ENCODE measurements at regions not wholly inside any gene's neighbourhood (a gene's known extent, or its start where the extent isn't known, plus 50 kb on each side); places are given as distances from the start of the nearest gene placed in this dataset.

DNA sequence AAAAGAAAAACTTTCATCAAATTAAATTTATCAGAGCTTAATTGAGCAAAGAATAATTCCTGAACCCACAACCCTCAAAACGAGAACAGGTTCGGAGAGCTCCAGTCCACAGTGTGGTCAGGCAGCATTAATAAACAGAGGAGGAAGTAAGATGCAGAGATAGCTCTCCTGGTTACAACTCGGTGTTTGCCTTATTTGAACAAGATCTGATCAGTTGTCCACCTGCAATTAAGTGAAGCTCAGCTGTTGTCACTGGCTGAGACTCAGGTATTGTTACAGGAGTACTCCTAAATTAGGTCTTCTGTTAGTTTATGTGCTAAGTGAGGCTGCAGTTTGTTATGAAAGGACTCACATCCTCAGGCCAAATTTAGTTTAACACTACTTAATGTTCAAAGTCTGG lies 451.4 kb upstream of the PDE3A start:
- Histone ChIP-seq H4K5ac (ENCODE audit: low read depth, low read length) (no peak overlapping the region), H3K27ac (ENCODE audit: insufficient read depth, low read length) (no peak overlapping the region), H2BK15ac (ENCODE audit: low read depth, low read length) (no peak overlapping the region), H3K14ac (replicated peaks; ENCODE audit: low read depth, low read length) (no peak overlapping the region), H3K18ac (ENCODE audit: low read depth, low read length) (peak overlapping the region; percentile 48; the same call in 1 of the 2 replicates), H4K8ac (ENCODE audit: low read depth in 2 of 2, low read length in 2 of 2) (no peak overlapping the region), H3K79me1 (ENCODE audit: low read depth in 1 of 2, low read length in 2 of 2) (no peaks in the 10 kb centered on the region), H2AFZ (replicated peaks; ENCODE audit: low read length, poor library complexity) (no peak overlapping the region), H3K4ac (ENCODE audit: low read depth, low read length) (no peak overlapping the region), H3K9ac (ENCODE audit: low read depth, low read length) (no peak overlapping the region), H3K4me1 (ENCODE audit: control insufficient read depth, insufficient read depth, low read length) (no peaks in the 10 kb centered on the region), H3K27me3 (ENCODE audit: control insufficient read depth, insufficient read depth, low read length) (no peaks in the 10 kb centered on the region), H2BK20ac (ENCODE audit: low read depth, low read length) (no peak overlapping the region), H2BK120ac (ENCODE audit: low read depth, low read length) (no peak overlapping the region), H3K9me1 (ENCODE audit: insufficient read depth, low read length) (no peaks in the 10 kb centered on the region), H3K36me3 (ENCODE audit: control insufficient read depth, insufficient read depth, low read length) (no peaks in the 10 kb centered on the region), H4K20me1 (ENCODE audit: insufficient read depth, low read length) (no peaks in the 10 kb centered on the region), H3K9me3 (ENCODE audit: control insufficient read depth, insufficient read depth, low read length) (no peaks in the 10 kb centered on the region), H2BK5ac (ENCODE audit: low read depth, low read length, poor library complexity, severe bottlenecking) (no peak overlapping the region), H3K4me2 (ENCODE audit: low read depth, low read length) (no peak overlapping the region), H3K4me3 (ENCODE audit: insufficient read depth, low read depth, low read length) (no peak overlapping the region), H3K56ac (ENCODE audit: extremely low read depth, insufficient read depth, low read length) (no peak overlapping the region), H4K91ac (ENCODE audit: insufficient read depth, low read depth, low read length) (no peak overlapping the region), H2AK9ac (replicated peaks; ENCODE audit: low read depth, low read length, poor library complexity) (no peak overlapping the region), H3K23ac (ENCODE audit: low read depth, low read length) (no peak overlapping the region), H2AK5ac (ENCODE audit: low read depth, low read length) (no peak overlapping the region; the same call in 1 of the 2 replicates)
- TF ChIP-seq NFE2L2 (IDR thresholded peaks at IDR 0.05; ENCODE audit: low read depth, low read length) (no peak), POLR2A (IDR thresholded peaks at IDR 0.05; ENCODE audit: low read depth, low read length) (no peak), MXI1 (IDR thresholded peaks at IDR 0.05; ENCODE audit: borderline replicate concordance, low read depth, low read length) (no peak), CEBPB (IDR thresholded peaks at IDR 0.05; ENCODE audit: low read depth, low read length) (no peak), RCOR1 (IDR thresholded peaks at IDR 0.05; ENCODE audit: insufficient replicate concordance, low read length) (no peak), RAD21 (IDR thresholded peaks at IDR 0.05; ENCODE audit: low read length) (no peak), MAZ (IDR thresholded peaks at IDR 0.05; ENCODE audit: borderline replicate concordance, low read depth, low read length) (no peak), MAFK (IDR thresholded peaks at IDR 0.05; ENCODE audit: low read depth, low read length) (no peak), CTCF (conservative IDR thresholded peaks at IDR 0.05; ENCODE audit: low read depth, low read length) (no peak)
- TF ChIP-seq, protein P1, sequence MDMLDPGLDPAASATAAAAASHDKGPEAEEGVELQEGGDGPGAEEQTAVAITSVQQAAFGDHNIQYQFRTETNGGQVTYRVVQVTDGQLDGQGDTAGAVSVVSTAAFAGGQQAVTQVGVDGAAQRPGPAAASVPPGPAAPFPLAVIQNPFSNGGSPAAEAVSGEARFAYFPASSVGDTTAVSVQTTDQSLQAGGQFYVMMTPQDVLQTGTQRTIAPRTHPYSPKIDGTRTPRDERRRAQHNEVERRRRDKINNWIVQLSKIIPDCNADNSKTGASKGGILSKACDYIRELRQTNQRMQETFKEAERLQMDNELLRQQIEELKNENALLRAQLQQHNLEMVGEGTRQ (IDR thresholded peaks at IDR 0.05; ENCODE audit: low read depth, low read length): no peak
- intact Hi-C loops (cut with micrococcal nuclease): loop anchor here (5.0 to 10.0 kb wide), 3 partner anchors 308 to 1255 kb away; no protein-coding TSS in a partner anchor
- no TSS peak for BruUV-seq (replicated peaks)
- dilution Hi-C loops (cut with HindIII; ENCODE audit: low sequenced_read_pairs, unreplicated experiment): no loop called here
- no peak for ATAC-seq (ENCODE audit: low read depth)
- ChIA-PET POLR2A (ENCODE audit: unreplicated experiment) (no interaction called here), CTCF (interaction anchor here (0.6 to 1.3 kb wide), 4 partner anchors 178 to 460 kb away, joined by 3 read pairs; no protein-coding TSS in a partner anchor)
- no peak for DNase-seq
- in situ Hi-C loops (cut with MboI; ENCODE audit: low sequenced_read_pairs): loop anchor here (10.0 to 25.0 kb wide), 4 partner anchors 58 to 708 kb away; no protein-coding TSS in a partner anchor
- no CpG with 5 or more reads among the region's 3 CpGs for WGBS, 2 experiments (ENCODE audit: extremely low coverage in 2 of 2, insufficient read length in 1 of 2)
